ENCODE measurements at regions not wholly inside any gene's neighbourhood (a gene's known extent, or its start where the extent isn't known, plus 50 kb on each side); places are given as distances from the start of the nearest gene placed in this dataset.
A peak's percentile ranks its signal among the peaks of the same experiment; 100 is the strongest.

- H3K9me3 ChIP-seq (ENCODE audit: control insufficient read depth in 3 of 3, low read length in 3 of 3): no peaks in the 10 kb centered on the region
- H3K36me3 ChIP-seq (ENCODE audit: control insufficient read depth in 3 of 3, insufficient read depth in 3 of 3, low read length in 3 of 3): no peaks in the 10 kb centered on the region
- H3K4me3 ChIP-seq (ENCODE audit: low read length in 3 of 3): no peak overlapping the region
- no peaks in the 10 kb centered on the region for H3K27me3 ChIP-seq (ENCODE audit: control insufficient read depth in 3 of 3, insufficient read depth in 3 of 3, low read length in 3 of 3)
- H3K9ac ChIP-seq (ENCODE audit: low read depth in 1 of 3, low read length in 3 of 3): no peak overlapping the region
- peaks cover 0 to 3% (median 3%) of the 10 kb centered on the region in 3 donors for H3K4me1 ChIP-seq (ENCODE audit: control insufficient read depth in 3 of 3, insufficient read depth in 3 of 3, low read length in 3 of 3)
- no peak overlapping the region for H3K27ac ChIP-seq (ENCODE audit: low read depth, low read length)
Measured at GRCh38 chr2:147479358-147479757, 365.5 kb upstream of the ACVR2A start.

GRCh38 chr2:147473075-147473474 lies 371.8 kb upstream of the ACVR2A start:
- Histone ChIP-seq H3K4me1 (ENCODE audit: control insufficient read depth in 3 of 3, insufficient read depth in 3 of 3, low read length in 3 of 3) (no peaks in the 10 kb centered on the region), H3K36me3 (ENCODE audit: control insufficient read depth in 3 of 3, insufficient read depth in 3 of 3, low read length in 3 of 3) (no peaks in the 10 kb centered on the region), H3K9ac (ENCODE audit: low read depth in 1 of 3, low read length in 3 of 3) (no peak overlapping the region), H3K4me3 (ENCODE audit: low read length in 3 of 3) (no peak overlapping the region), H3K27ac (ENCODE audit: low read depth, low read length) (no peak overlapping the region), H3K9me3 (ENCODE audit: control insufficient read depth in 3 of 3, low read length in 3 of 3) (no peaks in the 10 kb centered on the region), H3K27me3 (ENCODE audit: control insufficient read depth in 3 of 3, insufficient read depth in 3 of 3, low read length in 3 of 3) (no peaks in the 10 kb centered on the region)

- H3K9me3 ChIP-seq (ENCODE audit: control insufficient read depth in 3 of 3, low read length in 3 of 3): no peaks in the 10 kb centered on the region
Measured at GRCh38 chr2:147471126-147471525, 373.7 kb upstream of the ACVR2A start.

GRCh38 chr2:147469471-147469870 lies 375.4 kb upstream of the ACVR2A start:
- Histone ChIP-seq H3K4me3 (ENCODE audit: low read length in 3 of 3) (no peak overlapping the region), H3K36me3 (ENCODE audit: control insufficient read depth in 3 of 3, insufficient read depth in 3 of 3, low read length in 3 of 3) (no peaks in the 10 kb centered on the region), H3K27me3 (ENCODE audit: control insufficient read depth in 3 of 3, insufficient read depth in 3 of 3, low read length in 3 of 3) (no peaks in the 10 kb centered on the region), H3K9me3 (ENCODE audit: control insufficient read depth in 3 of 3, low read length in 3 of 3) (no peaks in the 10 kb centered on the region), H3K4me1 (ENCODE audit: control insufficient read depth in 3 of 3, insufficient read depth in 3 of 3, low read length in 3 of 3) (no peaks in the 10 kb centered on the region), H3K27ac (ENCODE audit: low read depth, low read length) (no peak overlapping the region), H3K9ac (ENCODE audit: low read depth in 1 of 3, low read length in 3 of 3) (no peak overlapping the region)

More at GRCh38 chr2:147471126-147471525, 373.7 kb upstream of the ACVR2A start:
- Histone ChIP-seq H3K27ac (ENCODE audit: low read depth, low read length) (no peak overlapping the region), H3K4me3 (ENCODE audit: low read length in 3 of 3) (no peak overlapping the region), H3K36me3 (ENCODE audit: control insufficient read depth in 3 of 3, insufficient read depth in 3 of 3, low read length in 3 of 3) (no peaks in the 10 kb centered on the region), H3K4me1 (ENCODE audit: control insufficient read depth in 3 of 3, insufficient read depth in 3 of 3, low read length in 3 of 3) (no peaks in the 10 kb centered on the region), H3K27me3 (ENCODE audit: control insufficient read depth in 3 of 3, insufficient read depth in 3 of 3, low read length in 3 of 3) (no peaks in the 10 kb centered on the region), H3K9ac (ENCODE audit: low read depth in 1 of 3, low read length in 3 of 3) (no peak overlapping the region)

GRCh38 chr2:147468963-147469362 lies 375.9 kb upstream of the ACVR2A start:
- H3K9me3 ChIP-seq (ENCODE audit: control insufficient read depth in 3 of 3, low read length in 3 of 3): no peaks in the 10 kb centered on the region
- H3K36me3 ChIP-seq (ENCODE audit: control insufficient read depth in 3 of 3, insufficient read depth in 3 of 3, low read length in 3 of 3): no peaks in the 10 kb centered on the region
- H3K9ac ChIP-seq (ENCODE audit: low read depth in 1 of 3, low read length in 3 of 3): no peak overlapping the region
- H3K27ac ChIP-seq (ENCODE audit: low read depth, low read length): no peak overlapping the region
- H3K4me1 ChIP-seq (ENCODE audit: control insufficient read depth in 3 of 3, insufficient read depth in 3 of 3, low read length in 3 of 3): no peaks in the 10 kb centered on the region
- H3K27me3 ChIP-seq (ENCODE audit: control insufficient read depth in 3 of 3, insufficient read depth in 3 of 3, low read length in 3 of 3): no peaks in the 10 kb centered on the region
- H3K4me3 ChIP-seq (ENCODE audit: low read length in 3 of 3): no peak overlapping the region

GRCh38 chr2:147468349-147468748 lies 376.5 kb upstream of the ACVR2A start:
- H3K27me3 ChIP-seq (ENCODE audit: control insufficient read depth in 3 of 3, insufficient read depth in 3 of 3, low read length in 3 of 3): no peaks in the 10 kb centered on the region
- no peaks in the 10 kb centered on the region for H3K36me3 ChIP-seq (ENCODE audit: control insufficient read depth in 3 of 3, insufficient read depth in 3 of 3, low read length in 3 of 3)
- H3K9ac ChIP-seq (ENCODE audit: low read depth in 1 of 3, low read length in 3 of 3): no peak overlapping the region
- no peak overlapping the region for H3K27ac ChIP-seq (ENCODE audit: low read depth, low read length)
- no peaks in the 10 kb centered on the region for H3K4me1 ChIP-seq (ENCODE audit: control insufficient read depth in 3 of 3, insufficient read depth in 3 of 3, low read length in 3 of 3)
- no peaks in the 10 kb centered on the region for H3K9me3 ChIP-seq (ENCODE audit: control insufficient read depth in 3 of 3, low read length in 3 of 3)
- H3K4me3 ChIP-seq (ENCODE audit: low read length in 3 of 3): no peak overlapping the region

- Histone ChIP-seq H3K4me1 (ENCODE audit: control insufficient read depth in 3 of 3, insufficient read depth in 3 of 3, low read length in 3 of 3) (no peaks in the 10 kb centered on the region), H3K27ac (ENCODE audit: low read depth, low read length) (no peak overlapping the region), H3K9me3 (ENCODE audit: control insufficient read depth in 3 of 3, low read length in 3 of 3) (no peaks in the 10 kb centered on the region), H3K9ac (ENCODE audit: low read depth in 1 of 3, low read length in 3 of 3) (no peak overlapping the region), H3K4me3 (ENCODE audit: low read length in 3 of 3) (no peak overlapping the region), H3K27me3 (ENCODE audit: control insufficient read depth in 3 of 3, insufficient read depth in 3 of 3, low read length in 3 of 3) (no peaks in the 10 kb centered on the region), H3K36me3 (ENCODE audit: control insufficient read depth in 3 of 3, insufficient read depth in 3 of 3, low read length in 3 of 3) (no peaks in the 10 kb centered on the region)
Measured at GRCh38 chr2:147467441-147467840, 377.4 kb upstream of the ACVR2A start.

GRCh38 chr2:147464737-147465357 lies 380.0 kb upstream of the ACVR2A start:
- H3K9me3 ChIP-seq (ENCODE audit: control insufficient read depth in 3 of 3, low read length in 3 of 3): no peaks in the 10 kb centered on the region
- H3K4me3 ChIP-seq (ENCODE audit: low read length in 3 of 3): no peak overlapping the region
- H3K27me3 ChIP-seq (ENCODE audit: control insufficient read depth in 3 of 3, insufficient read depth in 3 of 3, low read length in 3 of 3): no peaks in the 10 kb centered on the region
- peaks cover 0 to 2% (median 0%) of the 10 kb centered on the region in 3 donors for H3K4me1 ChIP-seq (ENCODE audit: control insufficient read depth in 3 of 3, insufficient read depth in 3 of 3, low read length in 3 of 3)
- H3K9ac ChIP-seq (ENCODE audit: low read depth in 1 of 3, low read length in 3 of 3): no peak overlapping the region
- no peaks in the 10 kb centered on the region for H3K36me3 ChIP-seq (ENCODE audit: control insufficient read depth in 3 of 3, insufficient read depth in 3 of 3, low read length in 3 of 3)
- H3K27ac ChIP-seq (ENCODE audit: low read depth, low read length): no peak overlapping the region

- Histone ChIP-seq H3K27ac (ENCODE audit: low read depth, low read length) (no peak overlapping the region), H3K9me3 (ENCODE audit: control insufficient read depth in 3 of 3, low read length in 3 of 3) (no peaks in the 10 kb centered on the region), H3K4me3 (ENCODE audit: low read length in 3 of 3) (no peak overlapping the region), H3K4me1 (ENCODE audit: control insufficient read depth in 3 of 3, insufficient read depth in 3 of 3, low read length in 3 of 3) (peaks cover 0 to 3% (median 0%) of the 10 kb centered on the region in 3 donors), H3K27me3 (ENCODE audit: control insufficient read depth in 3 of 3, insufficient read depth in 3 of 3, low read length in 3 of 3) (no peaks in the 10 kb centered on the region), H3K9ac (ENCODE audit: low read depth in 1 of 3, low read length in 3 of 3) (no peak overlapping the region), H3K36me3 (ENCODE audit: control insufficient read depth in 3 of 3, insufficient read depth in 3 of 3, low read length in 3 of 3) (no peaks in the 10 kb centered on the region)
Measured at GRCh38 chr2:147463881-147464520, 380.8 kb upstream of the ACVR2A start.

- Histone ChIP-seq H3K36me3 (ENCODE audit: control insufficient read depth in 3 of 3, insufficient read depth in 3 of 3, low read length in 3 of 3) (no peaks in the 10 kb centered on the region), H3K27me3 (ENCODE audit: control insufficient read depth in 3 of 3, insufficient read depth in 3 of 3, low read length in 3 of 3) (no peaks in the 10 kb centered on the region), H3K27ac (ENCODE audit: low read depth, low read length) (peak overlapping the region; percentile 15), H3K9me3 (ENCODE audit: control insufficient read depth in 3 of 3, low read length in 3 of 3) (no peaks in the 10 kb centered on the region), H3K4me3 (ENCODE audit: low read length in 3 of 3) (no peak overlapping the region), H3K9ac (ENCODE audit: low read depth in 1 of 3, low read length in 3 of 3) (no peak overlapping the region), H3K4me1 (ENCODE audit: control insufficient read depth in 3 of 3, insufficient read depth in 3 of 3, low read length in 3 of 3) (peaks cover 0 to 3% (median 0%) of the 10 kb centered on the region in 3 donors)
Measured at GRCh38 chr2:147460155-147460554, 384.7 kb upstream of the ACVR2A start.

Measured in skeletal muscle tissue (tissue), 3 donors.